Spleen (tissue), 7 donors: ENCODE measurements at regions not wholly inside any gene's neighbourhood (a gene's known extent, or its start where the extent isn't known, plus 50 kb on each side); places are given as distances from the start of the nearest gene placed in this dataset.

Experiments
- CTCF ChIP-seq, 11 experiments: fragments of 200-600 bp in 7 of 11; fragments of 450-650 bp in 4 of 11; sonication (generic) in 4 of 11; IDR thresholded peaks in 8 of 11; conservative IDR thresholded peaks in 3 of 11; 1 replicate in 7 of 11; 2 replicates in 4 of 11; pipeline versions ENCODE4 v1.4.0 to v1.8.0; 2016 to 2021; ENCODE audit warnings: antibody characterized with exemption in 11 of 11, inconsistent platforms in 4 of 11, mild to moderate bottlenecking in 1 of 11
- POLR2A ChIP-seq, 3 donors: fragments of 450-650 bp; IDR thresholded peaks; one replicate each; pipeline ENCODE4 v1.5.1; 2017; ENCODE audit warnings: antibody characterized with exemption in 3 of 3, mild to moderate bottlenecking in 1 of 3
- donor health status: DM: no; HTN: no; CAD: no; lungs with moderate emphysema.
- donor health status: DM: no; HTN: no; CAD: no.
- donor health status: DM: no; HTN: no; CAD: no.

- TF ChIP-seq CTCF (IDR thresholded peaks at IDR 0.05 in 8 of 11, conservative IDR thresholded peaks at IDR 0.05 in 3 of 11) (no peak), POLR2A (IDR thresholded peaks at IDR 0.05) (no peak)
Measured at GRCh38 chr12:115253049-115253448, 569.1 kb upstream of the TBX3 start.
